IPS DF 6.9 (cell line): ENCODE measurements at regions not wholly inside any gene's neighbourhood (a gene's known extent, or its start where the extent isn't known, plus 50 kb on each side); places are given as distances from the start of the nearest gene placed in this dataset.

ENCODE experiments used
- DNase-seq: peaks from one replicate; pipeline ENCODE4 v3.0.0-alpha.2; 2013; ENCODE audit warnings: low read depth, low spot score
- H3K27ac ChIP-seq: one replicate; pipeline ENCODE4 v1.5.1; 2013; ENCODE audit warnings: low read length, control low read depth
- H3K27me3 ChIP-seq: 2 replicates; pipeline ENCODE4 v1.6.1; 2013; ENCODE audit warnings: mild to moderate bottlenecking, low read length; ENCODE audit not compliant: control insufficient read depth, insufficient read depth
- H3K36me3 ChIP-seq: 2 replicates; pipeline ENCODE4 v1.6.1; 2013; ENCODE audit warnings: low read length; ENCODE audit not compliant: control insufficient read depth, insufficient read depth
- H3K4me1 ChIP-seq: 2 replicates; pipeline ENCODE4 v1.6.1; 2013; ENCODE audit warnings: low read length; ENCODE audit not compliant: control insufficient read depth, insufficient read depth
- H3K4me3 ChIP-seq: 2 replicates; pipeline ENCODE4 v1.5.1; 2013; ENCODE audit warnings: mild to moderate bottlenecking, low read length
- H3K9me3 ChIP-seq: 2 replicates; pipeline ENCODE4 v1.6.1; 2013; ENCODE audit warnings: low read length, inconsistent platforms; ENCODE audit not compliant: control insufficient read depth, insufficient read depth
- WGBS: extraction: QIAGEN DNeasy Blood & Tissue Kit; methylation state at CpG from one replicate; pipeline ENCODE4 v1.1.7; 2013; ENCODE audit warnings: mixed read lengths, missing lambda C conversion rate; ENCODE audit not compliant: insufficient read length, insufficient coverage; 5-methylcytosine and 5-hydroxymethylcytosine counted together

DNA sequence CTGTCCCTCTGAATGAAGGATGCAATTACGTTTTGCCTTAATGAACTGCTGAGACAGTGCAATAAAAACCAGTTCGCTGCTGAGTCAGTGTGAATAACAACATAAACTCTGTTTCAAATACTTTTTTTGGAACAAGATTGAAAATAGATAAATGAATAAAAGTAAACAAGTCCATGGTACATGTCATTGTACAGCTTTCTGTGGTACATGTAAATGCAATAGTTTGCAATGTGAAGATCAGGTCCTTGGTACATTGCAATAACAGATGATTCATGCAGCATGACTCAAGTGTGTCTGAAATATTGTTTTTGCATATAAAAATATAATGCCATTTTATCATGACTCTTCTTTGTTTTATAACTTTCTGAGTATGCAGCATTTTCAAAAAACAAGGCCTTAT is 193.4 kb upstream of the PACRGL start:
- Histone ChIP-seq H3K4me3 (no peak overlapping the region), H3K9me3 (no peaks in the 10 kb centered on the region), H3K27me3 (no peaks in the 10 kb centered on the region), H3K4me1 (no peaks in the 10 kb centered on the region), H3K36me3 (no peaks in the 10 kb centered on the region), H3K27ac (no peak overlapping the region)
- no peak for DNase-seq
- no CpG with 5 or more reads among the region's 2 CpGs for WGBS

DNA sequence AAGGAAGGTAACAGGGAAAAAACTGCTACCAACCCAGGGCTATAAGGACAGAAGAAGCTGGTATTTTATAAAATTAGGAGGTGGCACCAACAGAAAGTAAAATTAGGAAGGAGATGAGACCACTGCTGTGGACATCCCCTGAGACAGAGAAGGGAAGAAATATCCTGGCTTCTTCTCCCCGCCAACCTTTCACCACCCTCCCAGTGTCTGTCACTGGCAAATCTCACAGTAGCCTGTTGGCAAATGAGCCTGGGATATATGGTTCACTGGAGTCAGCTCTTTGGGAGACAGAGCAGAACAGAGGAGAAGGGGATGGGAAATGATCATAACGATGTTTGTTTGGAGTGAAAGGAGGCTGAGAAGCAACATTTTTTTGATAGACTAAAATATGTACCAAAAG is 190.9 kb upstream of the PACRGL start:
- H3K4me3 ChIP-seq = no peak overlapping the region
- no peaks in the 10 kb centered on the region for H3K27me3 ChIP-seq
- no peak overlapping the region for H3K27ac ChIP-seq
- no peaks in the 10 kb centered on the region for H3K9me3 ChIP-seq
- no peak for DNase-seq
- no peaks in the 10 kb centered on the region for H3K36me3 ChIP-seq
- H3K4me1 ChIP-seq = no peaks in the 10 kb centered on the region
- no CpG with 5 or more reads among the region's 2 CpGs for WGBS

DNA sequence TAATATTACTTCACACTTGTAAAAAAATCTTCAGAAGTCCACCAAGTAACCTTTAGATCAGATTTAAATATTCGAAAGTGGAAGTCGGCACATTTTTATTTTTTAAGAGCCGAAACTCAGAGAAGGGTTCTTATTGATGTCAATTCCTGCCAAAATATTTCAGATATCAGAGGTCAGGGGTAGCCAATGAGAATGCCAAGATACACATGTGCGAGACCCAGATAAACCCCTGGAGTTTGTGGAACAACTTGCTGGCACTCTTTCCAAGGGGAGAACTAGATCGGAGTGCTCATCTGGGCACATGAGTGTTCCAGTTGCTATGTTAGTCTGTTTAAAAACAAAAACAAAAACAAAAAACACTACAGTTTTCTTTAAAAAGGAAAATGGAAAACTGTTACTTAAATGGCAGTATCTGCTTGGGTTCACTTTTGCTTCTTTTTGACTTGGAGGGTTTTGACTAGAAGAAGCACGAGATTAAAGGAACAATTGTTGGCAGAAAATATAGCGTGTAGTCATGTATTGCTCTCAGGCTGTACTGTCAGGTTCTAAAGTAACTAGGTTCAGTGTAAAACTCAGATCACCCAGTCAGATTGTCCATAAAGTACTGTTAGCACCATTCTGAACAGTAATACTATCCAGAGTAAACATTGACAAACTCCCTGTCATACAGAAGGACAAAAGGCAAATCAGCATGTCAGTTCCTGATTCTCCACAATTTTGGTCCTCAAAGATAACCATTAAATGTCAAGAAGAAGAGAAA is 188.0 kb upstream of the PACRGL start:
- H3K9me3 ChIP-seq = no peaks in the 10 kb centered on the region
- H3K36me3 ChIP-seq = no peaks in the 10 kb centered on the region
- H3K27ac ChIP-seq = no peak overlapping the region
- H3K27me3 ChIP-seq = no peaks in the 10 kb centered on the region
- no peak overlapping the region for H3K4me3 ChIP-seq
- DNase-seq = no peak
- WGBS = no CpG with 5 or more reads among the region's 7 CpGs
- H3K4me1 ChIP-seq = no peaks in the 10 kb centered on the region

DNA sequence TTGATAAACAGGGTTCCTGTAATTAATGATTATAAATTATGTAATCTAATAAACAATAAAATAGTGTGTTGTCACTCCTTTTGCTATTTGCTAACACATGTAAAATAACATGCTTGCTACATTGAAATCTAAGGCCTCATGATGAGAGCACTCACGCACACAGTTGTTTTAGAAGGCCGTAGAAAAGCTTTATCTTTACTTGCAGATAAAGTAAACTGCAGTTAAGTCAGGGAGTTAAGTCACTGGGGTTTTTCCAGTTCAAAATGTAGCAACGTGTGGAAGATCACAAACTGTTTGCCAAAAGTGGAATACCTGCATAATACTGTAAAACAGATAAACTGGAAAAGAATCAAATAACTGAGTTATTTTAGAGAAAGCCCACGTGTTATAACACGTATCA is 187.3 kb upstream of the PACRGL start:
- no CpG with 5 or more reads among the region's 5 CpGs for WGBS
- Histone ChIP-seq H3K36me3 (no peaks in the 10 kb centered on the region), H3K27ac (no peak overlapping the region), H3K4me1 (no peaks in the 10 kb centered on the region), H3K27me3 (no peaks in the 10 kb centered on the region), H3K9me3 (no peaks in the 10 kb centered on the region), H3K4me3 (no peak overlapping the region)
- no peak for DNase-seq

DNA sequence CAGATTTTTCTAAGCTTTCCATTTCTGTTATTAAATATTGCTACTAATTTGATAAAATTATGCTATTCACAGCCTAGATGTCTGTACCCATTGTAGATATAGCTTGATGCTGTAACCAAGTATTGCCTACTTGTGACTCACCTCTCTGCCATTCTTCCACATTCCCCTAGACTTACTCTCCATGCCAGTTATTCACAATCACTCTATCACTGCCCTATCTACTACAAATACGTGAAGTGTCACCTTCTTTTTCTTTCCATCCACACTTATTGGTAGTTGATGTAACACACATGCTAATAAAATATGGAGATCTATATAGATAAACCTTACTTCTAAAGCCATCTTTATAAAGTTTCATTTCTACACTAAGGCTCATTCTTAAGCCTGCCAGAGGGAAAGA is 179.4 kb upstream of the PACRGL start:
- H3K27me3 ChIP-seq = no peaks in the 10 kb centered on the region
- DNase-seq = no peak
- no peaks in the 10 kb centered on the region for H3K9me3 ChIP-seq
- no peaks in the 10 kb centered on the region for H3K36me3 ChIP-seq
- WGBS = no CpG with 5 or more reads among the region's 1 CpG
- no peaks in the 10 kb centered on the region for H3K4me1 ChIP-seq
- no peak overlapping the region for H3K4me3 ChIP-seq
- H3K27ac ChIP-seq = no peak overlapping the region

DNA sequence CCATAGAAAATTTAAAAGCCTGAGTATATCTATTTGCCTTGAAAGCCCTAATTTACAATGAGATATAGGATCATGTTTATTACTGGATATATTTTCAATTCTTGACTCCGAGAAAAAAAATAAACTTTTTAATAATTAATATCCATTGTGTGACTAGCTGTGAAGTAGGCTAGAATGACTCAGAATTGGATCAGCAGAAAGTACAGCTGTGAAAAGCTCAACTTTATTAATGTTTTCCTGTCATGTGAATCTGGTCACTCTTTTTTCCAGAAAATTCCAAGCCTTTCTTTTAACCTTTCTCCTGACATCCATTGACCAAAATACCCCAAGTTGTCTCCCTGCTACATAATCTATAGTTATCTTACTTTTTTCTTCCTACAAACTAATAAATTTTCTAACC is 171.8 kb upstream of the PACRGL start:
- Histone ChIP-seq H3K4me1 (no peaks in the 10 kb centered on the region), H3K36me3 (no peaks in the 10 kb centered on the region), H3K4me3 (no peak overlapping the region), H3K9me3 (no peaks in the 10 kb centered on the region), H3K27ac (no peak overlapping the region), H3K27me3 (no peaks in the 10 kb centered on the region)
- no CpG with 5 or more reads among the region's 1 CpG for WGBS
- no peak for DNase-seq

DNA sequence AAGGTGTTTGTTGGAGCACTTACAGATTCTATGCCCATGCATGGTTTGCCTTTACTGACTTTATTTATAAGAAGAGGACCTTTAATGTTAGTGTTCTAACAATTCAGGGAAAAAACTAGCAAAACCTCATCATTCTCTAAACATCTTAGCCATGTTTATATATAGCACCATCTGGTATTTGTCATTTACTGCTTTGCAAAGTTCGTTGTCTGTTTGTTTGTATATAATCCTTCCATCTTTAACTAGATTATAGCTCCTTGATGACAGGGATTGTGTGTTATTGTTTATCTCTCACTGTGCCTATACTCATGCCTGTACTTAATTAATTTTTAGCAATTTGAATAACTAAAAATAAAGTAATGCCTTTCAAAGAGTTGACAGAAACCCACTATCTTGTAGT is 170.6 kb upstream of the PACRGL start:
- no CpG with 5 or more reads among the region's 1 CpG for WGBS
- no peaks in the 10 kb centered on the region for H3K36me3 ChIP-seq
- no peak overlapping the region for H3K4me3 ChIP-seq
- H3K27ac ChIP-seq = no peak overlapping the region
- H3K4me1 ChIP-seq = no peaks in the 10 kb centered on the region
- no peaks in the 10 kb centered on the region for H3K9me3 ChIP-seq
- no peaks in the 10 kb centered on the region for H3K27me3 ChIP-seq
- no peak for DNase-seq

DNA sequence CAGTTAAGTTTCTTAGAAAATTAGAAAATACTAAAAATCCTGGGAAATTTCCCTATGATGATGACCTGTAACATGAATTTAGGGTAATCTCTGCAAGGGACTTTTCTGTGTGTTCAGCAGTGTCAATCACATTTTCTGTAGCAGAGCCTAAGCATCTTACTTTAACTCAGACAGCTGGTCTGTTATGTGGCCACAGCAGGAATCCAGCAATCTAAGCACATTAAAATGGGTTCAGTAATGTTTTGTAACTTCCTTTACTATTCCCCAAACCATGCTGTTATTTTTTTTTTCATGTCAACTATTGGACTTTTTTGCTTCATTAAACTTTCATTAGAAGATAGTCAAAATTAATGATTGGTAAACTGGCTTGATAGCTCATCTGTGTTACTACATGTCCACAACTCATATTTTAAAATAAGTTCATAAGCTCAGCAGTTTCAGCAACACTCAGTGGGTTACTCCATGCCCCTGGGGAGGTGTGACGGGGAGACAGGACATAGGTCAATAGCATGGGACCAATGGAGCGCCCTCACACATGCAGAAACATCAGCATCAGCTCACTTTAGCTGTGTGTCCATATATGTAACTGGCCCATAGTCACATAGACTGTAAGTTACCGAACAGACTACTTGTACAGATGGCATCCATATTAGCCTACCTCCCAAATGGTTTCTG is 168.0 kb upstream of the PACRGL start:
- H3K4me3 ChIP-seq = no peak overlapping the region
- H3K27me3 ChIP-seq = no peaks in the 10 kb centered on the region
- no CpG with 5 or more reads among the region's 3 CpGs for WGBS
- H3K9me3 ChIP-seq = no peaks in the 10 kb centered on the region
- H3K4me1 ChIP-seq = no peaks in the 10 kb centered on the region
- no peak for DNase-seq
- H3K36me3 ChIP-seq = no peaks in the 10 kb centered on the region
- H3K27ac ChIP-seq = no peak overlapping the region

DNA sequence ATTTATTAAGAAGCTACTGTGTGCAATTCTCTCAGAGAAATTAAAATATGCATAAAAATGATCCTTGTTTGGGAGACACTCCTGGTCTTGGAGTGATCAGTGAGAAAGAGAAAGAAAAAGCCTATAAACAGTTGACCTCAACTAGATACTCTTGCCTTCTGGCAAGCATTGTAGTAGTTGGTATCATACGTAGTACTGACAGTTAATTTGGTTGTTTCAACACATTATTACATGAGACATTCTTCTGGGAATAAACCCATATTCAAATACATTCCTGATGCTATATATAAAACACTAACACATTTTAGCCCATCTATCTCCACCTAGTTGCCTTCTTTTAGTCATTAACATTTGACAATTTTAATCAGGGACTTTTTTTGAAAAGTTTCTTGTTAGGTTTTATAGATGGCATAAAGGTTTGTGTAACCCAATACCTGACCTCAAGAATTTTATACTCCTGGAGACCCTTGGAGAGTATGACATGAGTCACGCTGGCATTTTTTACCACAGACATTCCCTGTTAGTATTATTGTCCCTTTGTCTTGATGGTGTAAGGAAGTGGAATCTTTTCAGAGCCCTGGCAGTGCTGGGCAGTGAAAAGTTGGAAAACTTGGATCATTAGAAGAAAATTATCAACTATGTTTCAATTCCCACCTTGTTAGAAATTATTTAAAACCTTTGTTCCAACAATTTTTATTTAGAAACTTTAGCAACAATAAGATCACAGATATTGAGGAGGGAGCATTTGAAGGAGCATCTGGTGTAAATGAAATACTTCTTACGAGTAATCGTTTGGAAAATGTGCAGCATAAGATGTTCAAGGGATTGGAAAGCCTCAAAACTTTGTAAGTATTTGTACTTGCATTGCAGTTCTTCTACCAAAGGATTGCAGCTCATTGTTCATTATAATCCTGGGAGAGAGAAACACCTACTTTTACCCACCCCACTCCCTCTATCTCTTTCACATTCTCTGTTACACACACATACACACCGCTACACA is 167.1 kb upstream of the PACRGL start:
- Histone ChIP-seq H3K9me3 (no peaks in the 10 kb centered on the region), H3K36me3 (no peaks in the 10 kb centered on the region), H3K27me3 (no peaks in the 10 kb centered on the region), H3K27ac (no peak overlapping the region), H3K4me1 (no peaks in the 10 kb centered on the region), H3K4me3 (no peak overlapping the region)
- no peak for DNase-seq
- 100% methylated on average over 1 of the region's 5 CpGs for whole genome bisulfite sequencing

DNA sequence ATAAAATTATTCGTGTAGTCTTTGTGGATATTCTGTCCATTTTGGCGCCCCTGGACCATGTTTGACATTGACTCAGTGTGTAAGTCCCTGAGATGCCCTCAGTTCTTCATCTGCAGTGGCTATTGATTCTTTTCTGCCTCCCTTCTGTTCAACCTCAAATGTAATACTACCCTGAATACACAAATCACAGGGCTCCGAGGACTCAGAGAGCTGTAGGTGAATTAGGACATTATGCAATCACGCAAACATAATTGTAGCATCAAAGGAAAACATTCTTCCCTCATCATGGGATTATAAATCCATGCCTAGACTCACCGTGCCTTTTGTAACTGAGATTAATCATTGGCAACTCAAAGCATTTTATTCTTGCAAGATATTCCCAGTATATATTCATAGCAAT is 161.4 kb upstream of the PACRGL start:
- H3K4me1 ChIP-seq = no peaks in the 10 kb centered on the region
- no CpG with 5 or more reads among the region's 5 CpGs for WGBS
- H3K36me3 ChIP-seq = no peaks in the 10 kb centered on the region
- no peak for DNase-seq
- no peaks in the 10 kb centered on the region for H3K27me3 ChIP-seq
- H3K4me3 ChIP-seq = no peak overlapping the region
- no peak overlapping the region for H3K27ac ChIP-seq
- H3K9me3 ChIP-seq = no peaks in the 10 kb centered on the region; the same call in 1 of the 2 replicates
